SH-SY5Y (cell line): ENCODE measurements at regions not wholly inside any gene's neighbourhood (a gene's known extent, or its start where the extent isn't known, plus 50 kb on each side); places are given as distances from the start of the nearest gene placed in this dataset.

Experiments
- GATA2 ChIP-seq: IDR thresholded peaks from 2 replicates; pipeline ENCODE4 v1.6.1; 2011; ENCODE audit warnings: mild to moderate bottlenecking, low read depth, low read length
- GATA3 ChIP-seq: IDR thresholded peaks from 2 replicates; pipeline ENCODE4 v1.6.1; 2011; ENCODE audit warnings: low read depth, mild to moderate bottlenecking, low read length, moderate library complexity

DNA sequence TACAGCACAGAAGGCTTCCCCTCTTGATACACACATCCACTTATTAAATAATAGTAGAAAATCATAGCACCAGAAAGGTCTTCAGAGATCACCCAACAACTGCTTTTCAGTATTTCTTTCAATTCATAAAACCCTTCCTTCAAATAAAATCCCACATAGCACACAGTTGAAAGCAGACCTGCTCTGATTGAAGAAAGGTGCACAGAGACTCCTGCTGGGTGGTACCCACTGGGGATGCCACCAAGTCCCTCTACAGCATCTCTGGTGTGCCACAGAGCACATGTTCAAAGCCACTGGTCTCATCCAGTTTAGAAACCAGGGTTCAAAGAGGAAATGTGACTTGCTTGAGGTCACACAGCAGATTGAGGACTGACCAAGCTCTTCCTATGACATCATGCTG lies 427.5 kb downstream of the BCL11B start:
- TF ChIP-seq GATA2, result no peak
- no peak for TF ChIP-seq GATA3
